Transverse colon (tissue), 4 donors: ENCODE measurements at regions not wholly inside any gene's neighbourhood (a gene's known extent, or its start where the extent isn't known, plus 50 kb on each side); places are given as distances from the start of the nearest gene placed in this dataset.
A peak's percentile ranks its signal among the peaks of the same experiment; 100 is the strongest.

Experiments
- DNase-seq: peaks from one replicate; pipeline ENCODE4 v3.0.0-alpha.2; 2019
- H3K27ac ChIP-seq, 4 donors: fragments of 200-600 bp; sonication (generic); 2 replicates each; pipeline ENCODE4 v1.5.1; 2016 to 2018; ENCODE audit warnings: inconsistent platforms in 4 of 4
- H3K27me3 ChIP-seq: fragments of 200-600 bp; sonication (generic); 2 replicates; pipeline ENCODE4 v1.5.1; 2017; ENCODE audit warnings: inconsistent platforms
- H3K36me3 ChIP-seq, 4 donors: fragments of 200-600 bp; sonication (generic); 2 replicates each; pipeline ENCODE4 v1.5.1; 2017 to 2019; ENCODE audit warnings: inconsistent platforms in 4 of 4
- H3K4me1 ChIP-seq, 4 donors: fragments of 200-600 bp; sonication (generic); 2 replicates each; pipeline ENCODE4 v1.5.1; 2017 to 2020; ENCODE audit warnings: inconsistent platforms in 4 of 4
- H3K4me3 ChIP-seq, 4 donors: fragments of 200-600 bp; sonication (generic); 1 replicate in 1 of 4; 2 replicates in 3 of 4; pipeline versions ENCODE4 v1.5.1 to v1.6.1; 2017 to 2019; ENCODE audit warnings: inconsistent platforms in 4 of 4
- H3K9me3 ChIP-seq, 2 donors: fragments of 200-600 bp; sonication (generic); 2 replicates each; pipeline ENCODE4 v1.5.1; 2017 to 2019; ENCODE audit warnings: inconsistent platforms in 2 of 2
- EP300 ChIP-seq: sonication (generic); formaldehyde crosslinking; IDR thresholded peaks from one replicate; pipeline ENCODE4 v1.6.1; 2017; ENCODE audit warnings: antibody characterized with exemption, low read depth
- POLR2A ChIP-seq: fragments of 450-650 bp; IDR thresholded peaks from one replicate; pipeline ENCODE4 v1.6.1; 2016; ENCODE audit warnings: antibody characterized with exemption, mild to moderate bottlenecking, moderate library complexity
- POLR2AphosphoS5 ChIP-seq, 3 donors: sonication (generic); formaldehyde crosslinking; IDR thresholded peaks; one replicate each; pipeline ENCODE4 v1.6.1; 2016; ENCODE audit warnings: antibody characterized with exemption in 3 of 3
- WGBS, 2 donors: methylation state at CpG; one replicate each; pipeline ENCODE4 v1.1.5; 2018; ENCODE audit warnings: low coverage in 1 of 2; 5-methylcytosine and 5-hydroxymethylcytosine counted together
- in situ Hi-C, 4 donors: fragments of 200-750 bp; cut with MboI; loops; one replicate each; pipeline versions ENCODE4 v1.15.0 to v1.15.1; 2017; ENCODE audit warnings: low sequenced_read_pairs in 3 of 4, low pct_ligation_motif_present in 1 of 4, low pct_unique_long_range_greater_than_20kb in 1 of 4
- intact Hi-C: fragments of 100-400 bp; cut with DNase I; formaldehyde crosslinking; loops from one replicate; pipeline ENCODE4 v1.15.1; 2023; ENCODE audit warnings: low total_unique reads
- TF ChIP-seq, protein P1 (sequence below), 5 experiments: fragments of 200-600 bp in 3 of 5; fragments of 450-650 bp in 2 of 5; sonication (generic) in 3 of 5; IDR thresholded peaks; 1 replicate in 2 of 5; 2 replicates in 3 of 5; pipeline ENCODE4 v1.5.1; 2016 to 2017; ENCODE audit warnings: antibody characterized with exemption in 5 of 5, inconsistent platforms in 3 of 5, mild to moderate bottlenecking in 2 of 5, moderate library complexity in 1 of 5

DNA sequence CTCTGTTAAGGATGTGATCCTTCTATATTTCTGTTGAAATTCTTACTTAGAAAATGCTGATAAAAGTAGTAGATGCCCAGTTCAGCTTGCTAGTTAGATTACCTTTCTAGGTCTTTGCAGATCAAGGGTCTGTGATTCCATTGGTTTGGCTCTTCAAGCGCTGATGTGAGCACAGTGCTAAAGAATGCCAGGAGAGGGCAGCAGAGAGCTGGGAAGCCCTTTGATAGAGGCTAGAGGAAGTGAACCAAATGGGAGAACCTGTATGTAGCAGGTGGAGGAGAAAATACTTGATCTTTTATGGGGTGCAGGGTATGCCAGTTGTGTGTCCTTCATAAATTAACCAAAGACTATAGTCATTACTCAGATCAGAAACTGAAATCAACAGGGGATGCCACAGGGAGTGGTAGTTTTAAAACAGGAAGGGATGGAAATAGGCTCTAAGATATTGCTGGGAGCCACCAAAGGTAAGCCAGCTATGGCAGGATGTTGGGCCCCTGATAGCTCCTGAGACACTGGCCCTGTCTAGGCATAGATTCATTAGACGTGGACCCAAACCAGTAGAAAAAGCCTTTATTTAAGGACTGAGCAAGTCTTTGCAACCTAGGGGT is 677.4 kb downstream of the SQOR start:
- WGBS, 2 donors: 25 to 63% methylated on average over 1 to 2 of the region's 2 CpGs
- intact Hi-C loops: no loop called here
- TF ChIP-seq POLR2AphosphoS5 (IDR thresholded peaks at IDR 0.05): no peak
- TF ChIP-seq, protein P1, sequence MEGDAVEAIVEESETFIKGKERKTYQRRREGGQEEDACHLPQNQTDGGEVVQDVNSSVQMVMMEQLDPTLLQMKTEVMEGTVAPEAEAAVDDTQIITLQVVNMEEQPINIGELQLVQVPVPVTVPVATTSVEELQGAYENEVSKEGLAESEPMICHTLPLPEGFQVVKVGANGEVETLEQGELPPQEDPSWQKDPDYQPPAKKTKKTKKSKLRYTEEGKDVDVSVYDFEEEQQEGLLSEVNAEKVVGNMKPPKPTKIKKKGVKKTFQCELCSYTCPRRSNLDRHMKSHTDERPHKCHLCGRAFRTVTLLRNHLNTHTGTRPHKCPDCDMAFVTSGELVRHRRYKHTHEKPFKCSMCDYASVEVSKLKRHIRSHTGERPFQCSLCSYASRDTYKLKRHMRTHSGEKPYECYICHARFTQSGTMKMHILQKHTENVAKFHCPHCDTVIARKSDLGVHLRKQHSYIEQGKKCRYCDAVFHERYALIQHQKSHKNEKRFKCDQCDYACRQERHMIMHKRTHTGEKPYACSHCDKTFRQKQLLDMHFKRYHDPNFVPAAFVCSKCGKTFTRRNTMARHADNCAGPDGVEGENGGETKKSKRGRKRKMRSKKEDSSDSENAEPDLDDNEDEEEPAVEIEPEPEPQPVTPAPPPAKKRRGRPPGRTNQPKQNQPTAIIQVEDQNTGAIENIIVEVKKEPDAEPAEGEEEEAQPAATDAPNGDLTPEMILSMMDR (IDR thresholded peaks at IDR 0.05): peak; percentile 80 to 86 (median 82)
- no peak for TF ChIP-seq POLR2A
- H3K27ac ChIP-seq: no peak overlapping the region
- H3K27me3 ChIP-seq: no peaks in the 10 kb centered on the region
- no peaks in the 10 kb centered on the region for H3K4me1 ChIP-seq
- peak; percentile 84 for DNase-seq
- H3K9me3 ChIP-seq: no peaks in the 10 kb centered on the region
- in situ Hi-C loops: loop anchor here in 2 of 4 donors (25.0 kb wide), 3 partner anchors 725 to 1975 kb away; no protein-coding TSS in a partner anchor
- no peak overlapping the region for H3K4me3 ChIP-seq
- H3K36me3 ChIP-seq: no peaks in the 10 kb centered on the region

DNA sequence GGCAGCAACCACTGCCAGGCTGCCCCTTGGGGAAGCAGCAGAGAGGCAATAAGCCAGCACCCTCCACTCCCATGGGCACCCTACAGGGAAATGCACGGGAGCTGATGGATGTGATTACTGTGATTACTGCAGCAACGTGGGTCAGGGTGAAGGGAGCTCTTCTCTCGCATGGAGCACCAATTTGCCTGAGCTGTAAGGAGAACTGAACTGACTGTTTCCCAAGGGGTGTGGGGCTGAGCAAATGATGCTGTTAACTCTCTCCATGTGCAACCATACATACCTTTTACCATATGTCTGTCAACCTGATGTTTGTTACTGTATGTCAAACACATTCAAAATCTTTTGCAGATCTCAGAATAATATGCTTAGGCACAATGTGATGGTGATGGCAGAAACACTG is 680.6 kb downstream of the SQOR start:
- H3K27ac ChIP-seq: no peak overlapping the region
- no peaks in the 10 kb centered on the region for H3K36me3 ChIP-seq
- no peaks in the 10 kb centered on the region for H3K4me1 ChIP-seq
- H3K27me3 ChIP-seq: no peaks in the 10 kb centered on the region
- in situ Hi-C loops (loop anchor here in 2 of 4 donors (25.0 kb wide), 3 partner anchors 722 to 1972 kb away; no protein-coding TSS in a partner anchor), intact Hi-C loops (no loop called here)
- no peak for DNase-seq
- no peak overlapping the region for H3K4me3 ChIP-seq
- no peaks in the 10 kb centered on the region for H3K9me3 ChIP-seq
- TF ChIP-seq, protein P1 (IDR thresholded peaks at IDR 0.05): no peak
- TF ChIP-seq EP300: no peak
- TF ChIP-seq POLR2AphosphoS5 (IDR thresholded peaks at IDR 0.05): no peak
- no peak for TF ChIP-seq POLR2A
- WGBS, 2 donors: 45% methylated on average over 3 of the region's 3 CpGs; no CpG with 5 or more reads in 1 of the 2 donors

DNA sequence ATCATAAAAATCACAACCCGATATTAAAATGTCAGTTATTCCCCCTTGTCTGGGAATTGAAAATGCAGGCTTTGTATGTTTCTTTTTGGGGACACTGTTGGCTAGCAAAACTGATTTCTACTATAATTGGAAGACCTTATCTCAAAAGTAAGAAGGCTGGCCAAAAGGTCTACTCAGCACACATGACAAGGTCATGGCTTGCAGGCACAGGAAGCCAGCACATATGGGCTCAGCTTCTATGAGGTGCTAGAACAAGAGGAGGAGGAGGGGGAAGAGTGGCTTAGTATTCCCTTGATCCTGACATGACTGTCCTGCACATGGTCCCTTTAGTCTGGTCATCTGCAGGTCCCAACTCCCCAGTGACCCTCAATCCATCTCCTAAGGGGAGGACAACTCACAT is 681.2 kb downstream of the SQOR start:
- Histone ChIP-seq H3K4me3 (no peak overlapping the region), H3K27ac (no peak overlapping the region), H3K27me3 (no peaks in the 10 kb centered on the region), H3K4me1 (no peaks in the 10 kb centered on the region), H3K9me3 (no peaks in the 10 kb centered on the region), H3K36me3 (no peaks in the 10 kb centered on the region)
- 78 to 90% methylated on average over 1 of the region's 1 CpG for WGBS, 2 donors
- in situ Hi-C loops: loop anchor here in 2 of 4 donors (25.0 kb wide), 3 partner anchors 721 to 1971 kb away; no protein-coding TSS in a partner anchor
- TF ChIP-seq, protein P1 (IDR thresholded peaks at IDR 0.05): no peak
- no peak for TF ChIP-seq POLR2AphosphoS5 (IDR thresholded peaks at IDR 0.05)
- no peak for TF ChIP-seq EP300
- TF ChIP-seq POLR2A: no peak
- DNase-seq: no peak
- intact Hi-C loops: no loop called here

DNA sequence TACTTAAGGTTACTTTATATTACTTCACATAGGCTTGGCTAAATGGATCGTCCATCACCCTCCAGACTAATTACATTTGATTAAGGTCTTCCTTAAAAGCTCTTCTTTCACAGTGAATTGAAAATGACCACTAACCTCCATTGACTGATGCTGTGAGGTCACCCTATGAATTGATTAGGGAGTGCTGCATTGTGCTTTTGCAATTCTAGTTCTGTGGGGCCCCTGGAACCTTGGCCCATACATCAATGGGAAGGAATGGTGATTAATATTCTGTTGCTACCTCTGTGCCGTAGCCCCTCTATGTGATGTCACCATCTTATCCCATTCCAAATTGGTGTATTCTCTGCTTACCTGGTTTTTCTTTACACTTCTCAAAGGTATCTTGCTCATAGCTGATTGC is 682.2 kb downstream of the SQOR start:
- no peak overlapping the region for H3K4me3 ChIP-seq
- no peaks in the 10 kb centered on the region for H3K36me3 ChIP-seq
- H3K4me1 ChIP-seq: no peaks in the 10 kb centered on the region
- no peaks in the 10 kb centered on the region for H3K9me3 ChIP-seq
- in situ Hi-C loops (loop anchor here in 2 of 4 donors (25.0 kb wide), 3 partner anchors 720 to 1970 kb away; no protein-coding TSS in a partner anchor), intact Hi-C loops (no loop called here)
- H3K27me3 ChIP-seq: no peaks in the 10 kb centered on the region
- WGBS, 2 donors: 91% methylated on average over 2 of the region's 2 CpGs; no CpG with 5 or more reads in 1 of the 2 donors
- TF ChIP-seq POLR2AphosphoS5 (IDR thresholded peaks at IDR 0.05): no peak
- no peak for TF ChIP-seq EP300
- no peak for TF ChIP-seq POLR2A
- TF ChIP-seq, protein P1 (IDR thresholded peaks at IDR 0.05): no peak
- DNase-seq: no peak
- no peak overlapping the region for H3K27ac ChIP-seq
